GM21360 (cell line): ENCODE measurements at regions not wholly inside any gene's neighbourhood (a gene's known extent, or its start where the extent isn't known, plus 50 kb on each side); places are given as distances from the start of the nearest gene placed in this dataset.
"Not testable (repeated sequence)": the region's sequence is repeated elsewhere in the genome, so short reads cannot be mapped to it uniquely, and the experiment has no call there.

Experiments used
- ATAC-seq: cut with Tn5 transposase; IDR thresholded peaks from one replicate; pipeline ENCODE4 v1.9.1; 2021; ENCODE audit warnings: mild to moderate bottlenecking, moderate library complexity; ENCODE audit not compliant: unreplicated experiment

DNA sequence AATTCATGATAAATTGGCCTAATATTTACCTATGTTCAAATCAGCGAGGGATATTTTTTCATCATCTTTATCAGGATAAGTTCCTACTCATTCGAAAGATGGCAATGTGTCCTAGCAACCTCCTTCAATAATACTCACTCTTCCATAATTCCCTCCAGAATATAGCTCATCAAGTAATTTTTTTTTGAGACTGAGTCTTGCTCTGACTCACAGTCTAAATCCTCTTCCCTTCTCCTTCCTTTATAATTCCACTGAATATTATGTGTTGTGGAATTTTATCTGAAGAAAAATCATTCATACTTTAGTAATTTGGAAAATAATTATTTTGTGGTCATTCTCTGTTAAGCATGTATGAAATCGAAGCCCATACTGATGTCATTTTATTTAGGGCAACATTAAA is 663.8 kb downstream of the FLRT2 start:
- no peak for ATAC-seq

DNA sequence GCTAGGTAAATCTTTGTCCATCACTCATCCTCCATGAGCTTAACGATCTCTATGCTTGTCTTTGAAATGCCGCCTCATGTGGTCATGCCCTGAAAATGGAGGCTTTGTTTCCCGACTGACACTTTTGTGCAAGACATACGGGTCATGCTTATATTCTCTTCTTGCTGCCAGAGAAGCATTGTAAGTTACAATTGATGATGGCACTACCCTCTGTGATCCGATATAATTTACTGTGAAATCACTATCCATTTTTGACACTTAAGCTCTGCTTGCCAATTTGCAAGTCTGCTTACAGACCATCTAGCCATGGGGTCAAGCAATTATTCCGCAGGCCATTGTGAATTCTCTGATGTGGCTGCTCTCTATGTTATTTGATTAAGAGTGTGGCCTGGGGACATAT is 650.0 kb downstream of the FLRT2 start:
- no peak for ATAC-seq

DNA sequence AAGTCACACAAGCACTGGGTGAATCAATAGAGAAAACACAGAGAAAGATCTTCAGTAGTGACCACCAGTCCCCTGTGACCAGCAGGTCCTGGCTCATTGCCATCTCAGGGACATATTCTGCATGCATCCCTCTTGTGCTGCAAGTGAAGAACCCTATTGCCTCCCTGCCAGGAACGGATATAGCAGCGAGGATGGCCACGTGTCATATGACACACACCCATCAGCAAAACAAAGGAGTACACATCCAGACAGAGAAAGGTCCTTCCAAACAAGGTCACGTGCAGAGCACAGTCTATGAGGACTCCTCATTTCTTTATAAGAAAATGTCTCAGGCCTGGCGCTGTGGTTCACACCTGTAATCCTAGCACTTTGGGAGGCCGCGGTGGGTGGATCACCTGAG is 638.4 kb downstream of the FLRT2 start:
- no peak for ATAC-seq

DNA sequence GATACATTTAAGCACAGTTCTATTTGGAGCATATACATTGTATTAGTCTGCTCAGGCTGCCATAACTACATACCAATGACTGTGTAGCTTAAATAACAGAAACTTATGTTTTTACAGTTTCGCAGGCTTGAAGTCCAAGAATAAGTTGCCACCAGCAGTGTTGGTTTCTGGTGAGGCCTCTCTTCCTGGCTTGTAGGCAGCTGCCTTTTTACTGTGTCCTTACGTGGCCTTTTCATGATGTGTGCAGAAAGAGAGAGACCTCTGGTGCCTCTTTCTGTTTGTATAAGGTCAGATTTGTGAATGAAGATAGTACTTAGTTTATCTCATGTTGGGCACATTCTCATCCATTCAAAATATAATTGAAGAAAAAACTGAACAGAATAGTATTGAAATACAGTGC is 636.6 kb downstream of the FLRT2 start:
- no peak for ATAC-seq

DNA sequence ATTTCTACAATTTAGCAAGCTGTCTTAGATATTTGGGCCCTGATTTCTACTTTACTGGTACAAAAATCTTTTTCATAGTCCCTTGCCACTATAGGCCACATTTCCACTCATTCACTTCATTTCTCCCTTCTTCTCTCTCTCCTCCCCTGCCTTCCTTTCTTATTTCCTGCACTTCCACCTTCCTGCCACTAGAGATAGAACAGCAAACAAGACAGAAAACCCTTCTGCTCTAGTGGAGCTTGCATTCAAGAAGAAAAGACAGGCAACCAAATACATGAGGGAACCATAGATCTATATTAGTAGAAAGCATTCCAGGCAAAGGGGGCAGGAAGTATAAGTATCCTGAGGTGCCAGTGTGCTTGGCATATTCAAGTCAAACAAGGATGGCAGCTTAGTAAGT is 623.5 kb downstream of the FLRT2 start:
- ATAC-seq, result no peak

DNA sequence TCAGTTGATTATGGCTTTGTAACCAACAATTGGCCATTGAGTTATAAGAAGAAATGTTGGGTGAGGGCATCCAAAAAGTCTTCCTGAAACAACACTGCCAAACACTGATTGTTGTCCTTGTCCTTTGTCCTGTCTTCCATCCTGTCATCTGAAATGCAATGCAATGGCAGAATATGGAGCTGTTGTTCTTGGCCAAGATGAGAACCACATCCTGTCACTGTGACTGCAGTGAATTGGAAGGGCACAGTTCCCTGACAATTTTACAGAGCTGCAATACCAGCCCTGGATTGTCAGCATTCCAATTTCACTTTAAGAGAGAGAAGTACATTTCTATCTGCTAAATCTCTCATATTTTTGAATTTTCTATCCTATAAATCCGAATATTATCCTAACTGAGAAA is 613.3 kb downstream of the FLRT2 start:
- no peak for ATAC-seq

DNA sequence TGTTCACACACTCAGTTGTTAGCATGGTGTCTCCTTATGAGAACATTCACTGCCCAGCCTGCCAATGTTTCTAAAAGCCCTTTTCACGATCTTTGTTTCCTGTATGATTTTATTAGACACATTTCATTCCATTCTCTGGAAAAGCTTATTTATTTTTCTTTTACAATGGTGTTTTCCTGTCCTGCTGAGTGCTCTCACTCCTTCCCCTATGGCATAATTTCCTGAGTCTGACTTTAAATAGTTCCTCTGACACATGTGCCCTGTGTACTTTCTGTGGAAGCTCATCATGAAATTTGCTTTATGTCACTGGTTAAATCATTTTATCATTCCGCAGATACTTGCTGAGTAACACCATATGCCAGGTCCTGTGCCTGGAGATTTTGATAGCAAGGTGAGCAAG is 612.0 kb downstream of the FLRT2 start:
- ATAC-seq, result no peak

DNA sequence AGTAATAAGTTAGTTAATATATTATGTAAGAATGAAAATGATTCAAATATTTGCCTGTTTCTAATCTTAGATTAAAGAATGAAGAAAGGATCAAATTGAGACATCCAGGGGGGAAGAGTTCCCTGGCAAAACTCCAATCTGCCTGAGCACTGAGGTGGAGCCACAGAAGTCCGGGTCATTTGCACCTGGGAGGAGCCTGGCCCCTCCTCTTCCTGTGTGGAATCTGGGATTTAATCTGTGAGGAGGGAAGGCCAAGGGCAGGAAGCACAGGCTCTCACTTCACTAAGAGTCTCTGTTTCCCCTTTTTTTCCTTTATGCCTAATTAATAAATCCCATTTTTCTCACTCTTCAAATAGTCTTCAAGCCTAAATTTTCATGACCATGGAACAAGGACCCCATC is 599.5 kb downstream of the FLRT2 start:
- ATAC-seq, result no peak

DNA sequence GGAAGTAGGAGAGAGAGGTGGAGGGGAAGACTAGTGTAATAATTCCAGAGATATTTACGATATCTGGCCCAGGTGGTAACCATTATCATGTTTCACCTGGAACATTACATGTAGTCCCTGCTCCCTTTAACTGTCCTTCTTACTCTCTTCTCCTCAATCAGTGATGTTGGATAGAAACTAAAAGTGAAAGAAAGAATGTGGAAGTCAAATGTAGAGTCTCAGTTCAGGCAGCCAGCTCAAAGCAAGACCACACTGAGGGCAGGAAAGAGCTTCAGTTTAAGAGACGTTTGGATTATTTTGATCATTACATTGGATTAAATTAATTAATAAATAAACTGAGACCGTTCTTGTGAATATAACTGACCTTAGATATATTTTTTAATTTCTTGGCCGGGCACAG is 594.4 kb downstream of the FLRT2 start:
- no peak for ATAC-seq

DNA sequence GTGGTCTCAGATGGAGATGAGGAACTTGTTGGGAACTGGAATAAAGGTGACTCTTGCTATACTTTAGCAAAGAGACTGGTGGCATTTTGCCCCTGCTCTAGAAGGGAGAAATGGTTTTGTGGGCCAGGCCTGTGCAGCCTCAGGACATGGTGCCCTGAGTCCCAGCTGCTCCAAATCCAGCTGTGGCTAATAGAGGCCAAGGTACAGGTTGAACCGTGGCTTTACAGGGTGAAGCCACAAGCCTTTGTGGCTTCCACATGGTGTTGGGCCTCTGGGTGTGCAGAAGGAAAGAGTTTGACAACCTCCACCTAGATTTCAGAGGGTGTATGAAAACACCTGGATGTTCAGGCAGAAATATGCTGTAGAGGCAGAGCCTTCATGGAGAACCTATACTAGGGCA is 586.0 kb downstream of the FLRT2 start:
- ATAC-seq, result no peak

DNA sequence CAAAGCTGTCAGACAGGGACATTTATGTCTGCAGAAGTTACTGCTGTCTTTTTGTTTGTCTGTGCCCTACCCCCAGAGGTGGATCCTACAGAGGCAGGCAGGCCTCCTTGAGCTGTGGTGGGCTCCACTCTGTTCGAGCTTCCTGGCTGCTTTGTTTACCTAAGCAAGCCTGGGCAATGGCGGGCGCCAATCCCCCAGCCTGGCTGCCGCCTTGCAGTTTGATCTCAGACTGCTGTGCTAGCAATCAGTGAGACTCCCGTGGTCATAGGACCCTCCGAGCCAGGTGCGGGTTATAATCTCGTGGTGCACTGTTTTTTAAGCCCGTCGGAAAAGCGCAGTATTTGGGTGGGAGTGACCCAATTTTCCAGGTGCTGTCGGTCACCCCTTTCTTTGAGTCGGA is 580.9 kb downstream of the FLRT2 start:
- ATAC-seq, result not testable (repeated sequence)

DNA sequence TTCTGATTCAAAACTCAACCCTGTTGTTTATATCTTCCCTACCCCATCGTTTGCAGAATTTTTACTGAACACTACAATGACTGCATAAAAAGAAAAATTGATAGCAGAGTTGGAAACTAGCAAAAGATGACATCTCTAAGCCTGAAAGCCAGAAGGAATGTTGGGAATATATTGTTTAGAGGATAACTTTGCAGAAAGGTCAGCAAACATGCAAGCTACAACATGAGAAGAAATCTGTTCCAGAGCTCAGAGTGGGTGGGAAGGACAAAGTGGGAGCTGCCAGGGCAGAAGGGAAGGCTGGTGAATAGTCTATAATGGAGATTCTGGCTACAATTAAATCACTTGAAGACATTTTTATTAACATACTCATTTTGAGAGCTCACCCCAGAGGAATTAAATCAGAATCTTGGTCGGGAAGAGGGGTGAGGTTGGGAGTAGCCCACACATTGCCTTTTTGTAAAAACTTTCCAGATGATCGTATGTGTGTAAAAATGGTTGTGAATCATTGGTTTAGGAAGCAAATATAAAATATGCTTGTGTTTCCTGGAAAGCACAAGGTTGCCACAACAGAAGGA is 574.8 kb downstream of the FLRT2 start:
- no peak for ATAC-seq

DNA sequence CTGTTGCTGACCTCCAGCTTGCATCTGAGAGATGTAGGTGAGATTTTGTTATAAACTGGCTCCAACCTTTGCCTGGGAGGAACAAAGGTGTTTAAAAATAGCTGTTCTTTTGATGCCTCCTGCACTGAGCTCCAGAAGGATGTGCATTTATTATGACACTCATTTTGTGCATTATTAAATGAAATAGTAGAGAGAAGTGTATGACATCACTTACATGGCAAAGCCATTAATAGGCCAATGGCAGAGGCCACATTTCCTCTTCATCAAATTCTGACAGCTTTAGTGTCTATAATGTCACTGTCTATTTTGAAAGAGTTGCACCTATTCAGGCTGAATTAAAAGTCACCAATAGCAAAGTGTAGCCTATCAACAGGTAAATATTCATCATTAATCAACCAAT is 564.6 kb downstream of the FLRT2 start:
- ATAC-seq, result no peak

DNA sequence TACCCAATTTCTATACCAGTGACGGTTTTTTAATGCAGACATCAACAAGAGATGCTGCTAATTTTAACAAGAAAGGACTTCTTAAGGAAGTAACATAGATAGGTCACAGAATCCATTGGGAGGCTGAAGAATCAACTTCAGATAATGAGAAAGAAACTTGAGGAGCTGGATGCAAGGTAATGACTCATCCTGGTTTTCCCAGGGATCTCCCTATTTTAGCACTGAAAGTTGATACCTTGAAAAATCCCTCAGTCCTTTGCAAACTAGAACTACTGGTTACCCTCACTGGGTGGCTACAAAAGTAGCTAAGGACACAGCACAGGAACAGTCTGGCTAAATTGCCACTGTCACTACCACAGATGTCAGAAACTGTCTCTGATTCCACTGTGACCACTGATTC is 561.9 kb downstream of the FLRT2 start:
- ATAC-seq, result no peak

DNA sequence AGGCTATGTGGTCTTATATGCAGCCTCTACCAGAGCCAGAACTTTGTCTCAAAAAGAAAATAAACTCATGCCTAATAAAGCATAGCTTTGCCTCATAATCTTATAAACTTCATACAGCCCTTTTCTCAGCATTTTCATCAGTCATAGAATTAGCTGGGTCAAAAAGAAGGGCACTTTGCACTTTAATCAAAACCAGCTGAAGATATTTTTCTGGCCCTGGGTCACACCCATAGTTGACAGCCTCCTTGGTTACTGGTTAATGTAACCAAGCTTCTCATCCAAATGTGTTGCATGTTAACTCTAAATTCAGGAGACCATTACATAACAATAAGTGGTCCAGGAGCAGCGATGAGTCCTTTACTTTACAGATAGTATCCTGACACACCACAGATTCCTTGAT is 558.2 kb downstream of the FLRT2 start:
- ATAC-seq, result no peak

DNA sequence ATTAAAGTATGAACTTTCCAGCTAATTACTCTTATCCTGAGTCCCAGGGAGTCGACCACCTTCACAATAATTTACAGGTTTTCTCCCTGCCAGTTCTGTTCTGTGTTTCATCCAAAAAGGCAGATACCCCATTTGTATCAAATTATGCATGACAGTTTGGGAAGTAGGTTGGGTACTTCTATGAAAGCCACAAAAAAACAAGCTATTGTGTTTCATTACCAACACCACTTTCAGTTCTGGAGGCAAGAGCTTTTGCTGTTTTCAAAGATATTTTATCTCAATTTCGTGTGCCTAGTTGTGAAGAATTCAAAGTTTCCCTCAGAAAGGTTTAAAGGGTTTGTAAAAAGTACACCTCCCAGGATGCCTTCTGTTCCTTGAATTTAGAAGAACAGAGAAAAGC is 557.4 kb downstream of the FLRT2 start:
- no peak for ATAC-seq

DNA sequence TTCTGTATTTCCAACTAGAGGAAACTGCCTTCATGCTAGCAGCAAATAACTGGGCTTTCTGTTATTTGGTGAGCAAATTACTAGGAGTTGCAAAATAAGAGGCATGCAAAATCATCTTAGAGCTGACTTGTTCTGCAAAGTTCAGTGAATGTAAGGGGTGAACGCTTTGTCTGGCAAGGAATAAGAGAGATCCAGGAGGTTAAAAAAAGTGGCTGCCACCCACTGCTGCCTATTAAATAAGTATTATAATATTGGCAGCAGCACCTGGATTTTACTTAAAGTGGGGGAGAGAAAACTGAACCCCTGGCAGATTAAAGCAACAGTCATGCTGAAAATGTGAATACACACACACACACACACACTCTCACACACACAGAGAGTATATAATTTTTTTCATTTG is 557.0 kb downstream of the FLRT2 start:
- no peak for ATAC-seq

DNA sequence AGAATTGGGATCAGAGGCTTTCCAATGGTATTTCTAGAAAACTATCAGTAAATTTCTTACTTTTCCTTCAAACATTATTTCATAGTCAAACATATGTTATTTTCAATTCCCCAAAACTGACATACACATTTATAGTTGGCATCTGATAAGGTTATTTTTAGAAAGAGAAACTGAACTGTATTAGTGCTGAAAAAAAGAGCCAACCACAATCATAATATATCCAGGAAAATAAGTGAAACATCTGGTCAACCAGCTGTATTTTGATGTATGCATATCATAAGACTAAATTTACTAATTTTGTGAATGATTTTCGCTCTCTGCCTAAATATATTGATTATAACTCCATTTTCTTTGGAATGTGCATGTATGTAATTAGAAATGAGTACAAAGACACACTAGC is 554.2 kb downstream of the FLRT2 start:
- no peak for ATAC-seq

DNA sequence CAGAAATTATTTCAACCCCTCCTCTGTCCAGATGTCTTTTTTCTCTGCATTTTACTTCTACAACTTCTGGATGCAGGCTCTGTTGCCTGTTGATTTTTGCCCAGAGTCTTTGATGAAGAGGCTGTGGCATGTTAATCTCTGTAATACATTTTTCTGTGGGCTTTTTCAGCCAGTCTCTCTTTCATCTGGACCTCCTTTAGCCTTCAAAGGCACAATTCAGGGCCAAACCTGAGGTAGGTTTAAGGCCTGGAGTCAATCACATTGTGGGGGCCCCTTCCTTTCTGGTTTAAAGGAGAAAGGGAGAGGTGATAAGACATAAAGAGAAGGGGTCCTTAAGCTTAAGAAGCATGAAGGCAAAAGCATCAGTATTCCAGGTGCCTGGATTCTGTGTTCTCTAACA is 553.7 kb downstream of the FLRT2 start:
- no peak for ATAC-seq

DNA sequence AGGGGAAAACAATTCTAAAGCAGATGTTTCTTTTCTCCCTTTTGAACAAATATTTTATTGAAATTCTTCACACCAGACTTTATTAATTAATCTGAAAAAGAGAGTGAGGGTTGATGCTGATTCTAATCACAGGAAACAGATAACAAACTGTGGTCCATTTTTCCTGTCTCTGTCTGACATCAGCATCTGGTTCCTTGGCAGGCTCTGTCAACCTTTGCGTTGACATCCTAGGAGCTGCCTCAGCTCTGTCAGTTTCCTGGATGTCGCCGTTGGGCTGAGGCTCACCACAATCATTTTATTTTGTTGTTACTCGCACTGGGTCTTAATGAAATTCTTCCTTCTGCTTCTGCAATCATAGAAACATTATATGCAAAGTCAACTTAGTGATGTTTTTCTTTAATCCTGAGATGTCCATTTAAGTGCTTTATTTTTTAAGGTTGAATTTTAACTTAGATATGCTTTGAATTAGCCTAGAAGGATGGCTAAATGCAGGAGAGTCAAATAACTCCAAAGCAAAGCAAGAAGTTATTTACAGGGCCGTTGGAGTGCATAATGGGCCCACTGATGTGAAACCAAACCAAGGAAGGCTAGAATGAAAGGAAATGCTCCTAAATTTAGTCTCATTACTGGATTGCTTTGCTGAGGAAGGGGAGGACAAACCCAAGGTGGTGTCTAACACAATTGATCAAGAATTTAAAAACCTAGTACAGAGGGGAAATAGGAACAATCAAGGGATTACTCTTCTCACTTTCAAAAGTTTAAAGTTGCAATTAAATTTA is 542.4 kb downstream of the FLRT2 start:
- no peak for ATAC-seq

DNA sequence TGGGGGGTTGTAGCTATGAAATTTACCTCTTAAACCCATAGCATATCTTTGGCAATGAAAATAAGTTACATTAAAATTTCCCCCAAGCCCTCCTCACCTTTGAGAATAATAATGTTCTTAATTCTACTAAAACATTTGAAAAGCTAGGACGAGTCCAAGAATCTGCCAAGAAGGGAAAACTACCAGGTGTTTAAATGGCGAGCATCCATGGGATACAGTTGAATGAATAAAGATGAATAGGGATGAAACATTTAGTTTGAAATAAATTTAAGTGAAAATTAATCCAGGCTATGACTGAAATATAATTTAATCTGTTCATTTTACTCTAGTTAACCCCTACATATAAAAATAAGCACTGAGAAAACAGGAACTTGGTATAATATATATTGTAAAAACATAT is 536.7 kb downstream of the FLRT2 start:
- no peak for ATAC-seq

DNA sequence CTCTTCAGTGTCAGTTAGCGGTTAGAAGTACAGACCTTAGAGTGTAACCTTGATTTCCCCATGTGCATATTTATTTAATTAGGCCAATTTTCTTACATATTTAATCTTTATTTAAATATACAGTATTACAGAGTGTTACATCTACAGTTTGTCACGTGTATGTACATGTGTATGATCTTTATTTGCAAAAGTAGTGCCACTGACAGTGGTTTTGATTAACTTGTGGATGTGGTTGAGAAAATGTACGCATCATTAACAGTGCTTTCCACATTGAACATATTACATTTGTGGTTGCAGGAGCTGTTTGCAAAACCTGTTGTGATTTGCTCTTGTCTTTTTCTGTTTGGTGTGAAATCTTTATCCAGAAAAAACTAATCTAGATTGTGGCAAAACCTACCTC is 535.5 kb downstream of the FLRT2 start:
- no peak for ATAC-seq

DNA sequence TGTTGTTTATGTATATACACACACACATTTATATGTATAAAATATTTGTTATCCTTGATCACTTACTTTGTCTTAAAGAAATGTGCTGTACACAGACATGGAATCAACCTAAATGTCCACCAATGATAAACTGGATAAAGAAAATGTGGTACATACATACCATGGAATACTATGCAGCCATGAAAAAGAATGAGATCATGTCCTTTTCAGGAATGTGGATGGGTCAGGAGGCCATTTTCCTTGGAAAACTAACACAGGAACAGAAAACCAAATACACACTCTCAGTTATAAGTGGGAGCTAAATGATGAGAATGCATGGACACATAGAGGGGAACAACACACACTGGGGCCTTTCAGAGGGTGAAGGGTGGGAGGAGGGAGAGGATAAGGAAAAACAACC is 534.7 kb downstream of the FLRT2 start:
- not testable (repeated sequence) for ATAC-seq
